Erythroblast (primary cell): ENCODE measurements at regions not wholly inside any gene's neighbourhood (a gene's known extent, or its start where the extent isn't known, plus 50 kb on each side); places are given as distances from the start of the nearest gene placed in this dataset.

Experiments used
- GATA1 ChIP-seq: IDR thresholded peaks from 2 replicates; pipeline ENCODE4 v1.6.1; 2011; ENCODE audit warnings: low read depth, mild to moderate bottlenecking, control low read depth, low read length, moderate library complexity
- POLR2A ChIP-seq: IDR thresholded peaks from 2 replicates; pipeline ENCODE4 v1.6.1; 2011; ENCODE audit warnings: mild to moderate bottlenecking, low read length

GRCh38 chr10:55734112-55734511 is 626.9 kb downstream of the ZWINT start:
- TF ChIP-seq POLR2A (no peak), GATA1 (no peak)
